Thyroid gland (tissue), 4 donors: ENCODE measurements at regions not wholly inside any gene's neighbourhood (a gene's known extent, or its start where the extent isn't known, plus 50 kb on each side); places are given as distances from the start of the nearest gene placed in this dataset.

Experiments used
- DNase-seq, 2 donors: peaks; one replicate each; pipeline ENCODE4 v3.0.0-alpha.2; 2019
- H3K27ac ChIP-seq, 3 donors: fragments of 200-600 bp; sonication (generic); 1 replicate in 2 of 3; 2 replicates in 1 of 3; pipeline ENCODE4 v1.5.1; 2016 to 2019; ENCODE audit warnings: mild to moderate bottlenecking in 1 of 3, moderate library complexity in 1 of 3
- H3K27me3 ChIP-seq: fragments of 200-600 bp; sonication (generic); one replicate; pipeline ENCODE4 v1.5.1; 2019
- H3K36me3 ChIP-seq, 2 donors: fragments of 200-600 bp; sonication (generic); one replicate each; pipeline ENCODE4 v1.5.1; 2016 to 2019
- H3K4me1 ChIP-seq, 2 donors: fragments of 200-600 bp; sonication (generic); one replicate each; pipeline ENCODE4 v1.5.1; 2017 to 2019
- H3K4me3 ChIP-seq, 3 donors: fragments of 200-600 bp; sonication (generic); replicated peaks in 1 of 3; 1 replicate in 2 of 3; 2 replicates in 1 of 3; pipeline ENCODE4 v1.5.1; 2016; ENCODE audit warnings: mild to moderate bottlenecking in 1 of 3
- H3K9me3 ChIP-seq: fragments of 200-600 bp; sonication (generic); one replicate; pipeline ENCODE4 v1.5.1; 2017
- CTCF ChIP-seq, 6 experiments: fragments of 200-600 bp in 3 of 6; fragments of 450-650 bp in 3 of 6; sonication (generic) in 3 of 6; IDR thresholded peaks; one replicate each; pipeline ENCODE4 v1.5.1; 2016 to 2019; ENCODE audit warnings: antibody characterized with exemption in 6 of 6, mild to moderate bottlenecking in 2 of 6, inconsistent platforms in 1 of 6, moderate library complexity in 1 of 6
- POLR2A ChIP-seq, 2 donors: fragments of 450-650 bp; IDR thresholded peaks; one replicate each; pipeline ENCODE4 v1.6.1; 2017; ENCODE audit warnings: antibody characterized with exemption in 2 of 2, mild to moderate bottlenecking in 2 of 2, moderate library complexity in 1 of 2
- WGBS, 2 donors: methylation state at CpG; one replicate each; pipeline ENCODE4 v1.1.5; 2017; 5-methylcytosine and 5-hydroxymethylcytosine counted together
- intact Hi-C: fragments of 100-400 bp; cut with DNase I; formaldehyde crosslinking; loops from one replicate; pipeline ENCODE4 v1.15.1; 2023

DNA sequence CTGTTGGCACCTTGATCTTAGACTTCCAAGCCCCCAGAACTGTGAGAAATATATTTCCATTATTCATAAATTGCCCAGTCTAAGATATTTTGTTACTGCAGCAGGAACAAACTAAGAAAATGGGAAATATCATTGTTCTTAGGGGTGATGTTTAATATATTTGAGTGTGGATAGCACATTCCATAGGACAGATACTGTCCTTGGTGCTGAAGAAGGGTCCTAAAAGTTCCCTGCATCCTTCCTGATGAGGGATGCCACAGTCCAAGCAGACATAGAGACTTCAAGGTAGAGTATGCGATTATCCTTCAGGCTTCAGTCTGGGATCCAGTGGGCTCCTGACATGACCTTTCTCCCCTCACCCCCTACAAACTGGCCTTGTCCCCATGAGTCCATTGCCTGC, 689.0 kb downstream of the TDRD15 start:
- Histone ChIP-seq H3K27me3 (no peaks in the 10 kb centered on the region), H3K27ac (no peak overlapping the region), H3K4me3 (no peak overlapping the region), H3K9me3 (no peaks in the 10 kb centered on the region), H3K4me1 (no peaks in the 10 kb centered on the region), H3K36me3 (no peaks in the 10 kb centered on the region)
- 82 to 85% methylated on average over 1 of the region's 1 CpG for WGBS, 2 donors
- intact Hi-C loops: no loop called here
- no peak for DNase-seq
- TF ChIP-seq POLR2A (IDR thresholded peaks at IDR 0.05): no peak
- TF ChIP-seq CTCF (IDR thresholded peaks at IDR 0.05): no peak

GRCh38 chr2:21814588-21815149, 690.9 kb downstream of the TDRD15 start:
- WGBS, 2 donors: 76 to 85% methylated on average over 4 of the region's 4 CpGs
- no peak for DNase-seq
- intact Hi-C loops: no loop called here
- TF ChIP-seq POLR2A (IDR thresholded peaks at IDR 0.05) (no peak), CTCF (IDR thresholded peaks at IDR 0.05) (no peak)
- H3K27me3 ChIP-seq: no peaks in the 10 kb centered on the region
- no peaks in the 10 kb centered on the region for H3K4me1 ChIP-seq
- H3K9me3 ChIP-seq: no peaks in the 10 kb centered on the region
- no peak overlapping the region for H3K27ac ChIP-seq
- no peak overlapping the region for H3K4me3 ChIP-seq
- H3K36me3 ChIP-seq: no peaks in the 10 kb centered on the region

DNA sequence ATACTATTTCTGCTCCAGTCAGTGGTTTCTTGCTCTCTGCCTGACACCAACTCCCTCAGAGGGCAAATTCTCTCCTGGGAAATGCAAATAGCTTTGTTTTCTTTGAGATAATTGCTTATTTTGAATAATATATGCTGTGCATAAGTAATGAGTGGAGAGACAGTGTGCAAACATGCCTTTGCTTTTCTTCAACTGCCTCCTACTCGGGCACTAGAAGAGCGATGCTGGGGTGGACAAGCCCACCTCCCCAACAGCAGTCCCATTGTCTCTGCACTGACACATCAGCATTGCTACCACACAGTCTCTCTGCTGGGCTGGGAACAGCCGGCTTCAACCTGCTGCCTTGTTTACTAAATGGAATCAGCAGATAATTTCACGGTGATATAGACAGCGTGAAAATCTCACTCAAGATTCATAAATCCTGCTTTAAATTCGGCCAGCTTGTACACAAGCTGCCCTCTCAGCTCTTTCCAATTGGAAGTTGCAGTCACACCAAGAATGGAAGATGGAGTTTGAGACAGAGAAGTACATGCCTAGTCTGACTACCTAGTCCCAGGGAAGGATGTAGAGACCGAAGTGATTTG, 694.5 kb downstream of the TDRD15 start:
- Histone ChIP-seq H3K9me3 (no peaks in the 10 kb centered on the region), H3K4me1 (no peaks in the 10 kb centered on the region), H3K36me3 (no peaks in the 10 kb centered on the region), H3K27me3 (no peaks in the 10 kb centered on the region), H3K27ac (no peak overlapping the region), H3K4me3 (no peak overlapping the region)
- intact Hi-C loops: no loop called here
- no peak for DNase-seq
- WGBS, 2 donors: 60 to 71% methylated on average over 7 of the region's 7 CpGs
- no peak for TF ChIP-seq CTCF (IDR thresholded peaks at IDR 0.05)
- TF ChIP-seq POLR2A (IDR thresholded peaks at IDR 0.05): no peak

- 81 to 88% methylated on average over 2 of the region's 2 CpGs for WGBS, 2 donors
- DNase-seq: no peak
These were observed 695.7 kb downstream of the TDRD15 start for GRCh38 chr2:21819454-21819853.

More at GRCh38 chr2:21819454-21819853, 695.7 kb downstream of the TDRD15 start:
- H3K27ac ChIP-seq: no peak overlapping the region
- no peaks in the 10 kb centered on the region for H3K27me3 ChIP-seq
- intact Hi-C loops: no loop called here
- no peaks in the 10 kb centered on the region for H3K4me1 ChIP-seq
- TF ChIP-seq CTCF (IDR thresholded peaks at IDR 0.05): no peak
- TF ChIP-seq POLR2A (IDR thresholded peaks at IDR 0.05): no peak
- no peaks in the 10 kb centered on the region for H3K9me3 ChIP-seq
- H3K36me3 ChIP-seq: no peaks in the 10 kb centered on the region
- no peak overlapping the region for H3K4me3 ChIP-seq
